ENCODE measurements at regions not wholly inside any gene's neighbourhood (a gene's known extent, or its start where the extent isn't known, plus 50 kb on each side); places are given as distances from the start of the nearest gene placed in this dataset.
"Not testable (repeated sequence)": the region's sequence is repeated elsewhere in the genome, so short reads cannot be mapped to it uniquely, and the experiment has no call there.

GRCh38 chr18:51345848-51346391, 148.4 kb upstream of the MEX3C start:
- Mint-ChIP-seq H3K36me3 (no peaks in the 10 kb centered on the region), H3K9me3 (ENCODE audit: low read depth) (no peaks in the 10 kb centered on the region), H3K4me1 (no peaks in the 10 kb centered on the region), H3K27ac (no peak overlapping the region), H3K4me3 (no peak overlapping the region), H3K27me3 (peaks cover 34% of the 10 kb centered on the region)
- DNase-seq, result no peak
- ATAC-seq, result no peak
- CTCF ChIA-PET, result no interaction called here

DNA sequence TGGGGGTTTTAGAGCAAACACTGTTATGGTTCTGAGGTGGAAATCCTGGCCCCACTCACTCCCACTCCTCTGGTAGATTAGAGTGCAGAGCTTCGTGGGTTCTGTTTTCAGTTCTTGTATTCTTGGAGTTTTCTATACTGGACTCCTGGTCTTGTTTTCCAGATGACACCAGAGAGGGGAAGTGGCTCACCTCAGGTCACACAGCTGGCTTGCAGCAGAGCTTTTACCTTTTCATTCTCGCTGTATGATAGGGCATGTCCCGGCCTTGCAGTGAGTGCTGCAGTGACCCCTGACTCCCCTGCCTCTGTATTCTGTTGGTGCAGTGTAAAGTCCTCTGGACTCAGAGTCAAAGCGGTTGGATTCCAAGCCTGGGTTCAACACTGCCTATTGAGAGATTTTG, 148.9 kb upstream of the MEX3C start:
- ATAC-seq (no peak), DNase-seq (no peak)
- CTCF ChIA-PET, result no interaction called here
- Mint-ChIP-seq H3K36me3 (no peaks in the 10 kb centered on the region), H3K27me3 (peaks cover 39% of the 10 kb centered on the region), H3K9me3 (ENCODE audit: low read depth) (no peaks in the 10 kb centered on the region), H3K27ac (no peak overlapping the region), H3K4me3 (no peak overlapping the region), H3K4me1 (no peaks in the 10 kb centered on the region)

GRCh38 chr18:51350081-51350480, 152.6 kb upstream of the MEX3C start:
- no peaks in the 10 kb centered on the region for H3K9me3 Mint-ChIP-seq (ENCODE audit: low read depth)
- no peaks in the 10 kb centered on the region for H3K36me3 Mint-ChIP-seq
- DNase-seq (no peak), ATAC-seq (no peak)
- CTCF ChIA-PET, result no interaction called here
- no peaks in the 10 kb centered on the region for H3K4me1 Mint-ChIP-seq
- H3K4me3 Mint-ChIP-seq, result no peak overlapping the region
- H3K27ac Mint-ChIP-seq, result no peak overlapping the region
- peaks cover 64% of the 10 kb centered on the region for H3K27me3 Mint-ChIP-seq

- Mint-ChIP-seq H3K4me1 (peaks cover 5% of the 10 kb centered on the region), H3K27me3 (peaks cover 53% of the 10 kb centered on the region)
Observed at GRCh38 chr18:51355841-51356240, 158.4 kb upstream of the MEX3C start.

DNA sequence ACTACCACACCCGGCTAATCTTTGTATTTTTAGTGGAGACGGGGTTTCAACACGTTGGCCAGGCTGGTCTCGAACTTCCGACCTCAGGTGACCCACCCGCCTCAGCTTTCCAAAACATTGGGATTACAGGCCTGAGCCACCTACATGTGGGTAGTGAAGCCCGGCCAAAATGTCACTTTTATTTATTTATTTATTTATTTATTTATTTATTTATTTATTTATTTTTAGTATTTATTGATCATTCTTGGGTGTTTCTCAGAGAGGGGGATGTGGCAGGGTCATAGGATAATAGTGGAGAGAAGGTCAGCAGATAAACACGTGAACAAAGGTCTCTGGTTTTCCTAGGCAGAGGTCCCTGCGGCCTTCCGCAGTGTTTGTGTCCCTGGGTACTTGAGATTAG, 162.8 kb upstream of the MEX3C start:
- H3K27ac Mint-ChIP-seq; ATAC-seq; CTCF ChIA-PET; H3K4me3 Mint-ChIP-seq; H3K9me3 Mint-ChIP-seq (ENCODE audit: low read depth); DNase-seq; H3K36me3 Mint-ChIP-seq: not testable (repeated sequence)
- H3K4me1 Mint-ChIP-seq, result peaks cover 24% of the 10 kb centered on the region
- H3K27me3 Mint-ChIP-seq, result peaks cover 21% of the 10 kb centered on the region

More at GRCh38 chr18:51355841-51356240, 158.4 kb upstream of the MEX3C start:
- H3K4me3 Mint-ChIP-seq, result no peak overlapping the region
- H3K9me3 Mint-ChIP-seq (ENCODE audit: low read depth), result no peaks in the 10 kb centered on the region
- H3K27ac Mint-ChIP-seq, result no peak overlapping the region
- CTCF ChIA-PET, result no interaction called here
- no peak for DNase-seq
- H3K36me3 Mint-ChIP-seq, result peaks cover under 1% of the 10 kb centered on the region
- ATAC-seq, result no peak

DNA sequence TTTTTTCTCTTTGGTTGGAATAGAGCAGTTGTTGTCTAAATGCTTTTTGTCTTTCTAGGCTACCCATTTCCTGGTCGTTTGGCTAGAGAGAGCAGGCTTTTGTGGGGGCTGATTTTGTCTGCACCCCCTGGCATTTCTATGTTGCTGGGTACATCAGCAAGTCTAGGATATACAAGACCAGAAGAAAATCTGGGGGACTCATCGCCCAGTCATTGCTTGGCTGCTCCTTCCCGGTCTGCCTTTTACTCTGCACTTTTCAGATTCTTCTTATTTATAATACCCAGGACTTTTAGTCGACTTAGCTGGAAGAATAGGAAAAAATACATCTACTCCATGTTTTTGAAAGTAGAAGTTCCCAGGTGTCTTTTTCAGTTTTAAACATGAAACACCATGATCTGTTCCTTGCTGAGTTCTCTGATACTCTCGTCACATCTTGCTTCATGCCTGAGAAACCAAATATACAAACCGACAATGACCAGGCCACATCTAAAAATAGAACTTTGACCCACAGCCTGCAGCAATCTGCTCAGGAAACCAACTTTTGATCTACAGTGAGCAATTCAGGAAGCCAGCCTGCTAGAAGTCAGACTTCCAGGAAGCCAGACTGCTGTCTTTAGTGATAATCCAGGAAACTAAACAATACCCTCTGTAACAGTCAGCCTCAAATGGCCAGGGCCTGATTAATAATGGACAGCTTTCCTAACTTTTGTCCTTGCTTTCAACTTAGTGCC, 163.8 kb upstream of the MEX3C start:
- Mint-ChIP-seq H3K9me3 (ENCODE audit: low read depth) (no peaks in the 10 kb centered on the region), H3K27ac (peak overlapping the region; percentile 77), H3K27me3 (peaks cover 15% of the 10 kb centered on the region), H3K4me1 (peaks cover 24% of the 10 kb centered on the region), H3K4me3 (no peak overlapping the region), H3K36me3 (peaks cover 1% of the 10 kb centered on the region)
- CTCF ChIA-PET, result no interaction called here
- peak; percentile 81 for ATAC-seq
- DNase-seq, result peak; percentile 65

DNA sequence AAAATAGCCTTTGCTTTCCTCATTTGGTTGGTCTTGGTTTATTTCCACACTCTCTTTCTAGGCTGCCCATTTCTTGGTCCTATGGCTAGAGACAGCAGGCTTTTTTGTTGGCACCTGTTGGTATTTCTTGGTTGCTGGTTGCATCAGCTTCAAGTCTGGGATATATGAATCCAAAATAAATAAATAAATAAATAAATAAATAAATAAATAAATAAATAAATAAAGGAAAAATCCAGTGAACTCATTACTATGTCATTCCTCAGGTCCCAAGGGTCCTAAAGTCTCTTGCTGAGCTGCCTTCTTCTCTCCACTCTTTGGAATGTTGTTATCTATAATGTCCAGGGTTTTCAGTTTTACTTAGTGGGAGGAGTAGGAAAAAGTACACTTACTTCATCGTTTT, 165.9 kb upstream of the MEX3C start:
- CTCF ChIA-PET, result no interaction called here
- no peak overlapping the region for H3K4me3 Mint-ChIP-seq
- DNase-seq, result no peak
- ATAC-seq, result no peak
- no peaks in the 10 kb centered on the region for H3K9me3 Mint-ChIP-seq (ENCODE audit: low read depth)
- peaks cover 24% of the 10 kb centered on the region for H3K4me1 Mint-ChIP-seq
- H3K27ac Mint-ChIP-seq, result no peak overlapping the region
- peaks cover 1% of the 10 kb centered on the region for H3K36me3 Mint-ChIP-seq
- peaks cover 22% of the 10 kb centered on the region for H3K27me3 Mint-ChIP-seq

- Mint-ChIP-seq H3K27ac (no peak overlapping the region), H3K9me3 (ENCODE audit: low read depth) (peaks cover 4% of the 10 kb centered on the region), H3K4me1 (peaks cover 3% of the 10 kb centered on the region), H3K27me3 (peaks cover 62% of the 10 kb centered on the region), H3K36me3 (no peaks in the 10 kb centered on the region), H3K4me3 (no peak overlapping the region)
- DNase-seq (no peak), ATAC-seq (no peak)
- CTCF ChIA-PET, result no interaction called here
Observed at GRCh38 chr18:51370996-51371395, 173.5 kb upstream of the MEX3C start.

DNA sequence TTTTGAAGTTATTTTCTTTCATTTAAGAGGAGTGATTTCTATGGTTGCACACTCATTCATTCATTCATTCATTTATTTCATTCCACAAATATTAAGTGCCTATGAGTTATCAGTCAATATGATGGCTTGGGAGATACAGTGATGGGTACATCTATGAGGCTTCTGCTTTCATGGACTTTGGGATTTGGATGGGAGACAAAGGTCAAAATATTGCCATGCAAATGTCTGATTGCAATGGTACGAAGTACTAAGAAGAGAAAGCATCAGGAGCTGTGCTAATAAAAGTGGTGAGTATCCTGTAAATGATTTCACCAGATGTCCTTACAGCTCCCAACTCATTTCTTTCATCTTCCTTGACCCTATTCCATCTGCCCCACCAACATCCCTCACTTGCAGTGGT, 174.4 kb upstream of the MEX3C start:
- H3K4me3 Mint-ChIP-seq, result no peak overlapping the region
- H3K27ac Mint-ChIP-seq, result no peak overlapping the region
- peaks cover 3% of the 10 kb centered on the region for H3K4me1 Mint-ChIP-seq
- ATAC-seq (no peak), DNase-seq (no peak)
- peaks cover 70% of the 10 kb centered on the region for H3K27me3 Mint-ChIP-seq
- peaks cover 4% of the 10 kb centered on the region for H3K9me3 Mint-ChIP-seq (ENCODE audit: low read depth)
- no peaks in the 10 kb centered on the region for H3K36me3 Mint-ChIP-seq
- CTCF ChIA-PET, result no interaction called here

- H3K4me1 Mint-ChIP-seq, result no peaks in the 10 kb centered on the region
- no peaks in the 10 kb centered on the region for H3K9me3 Mint-ChIP-seq (ENCODE audit: low read depth)
- peaks cover 14% of the 10 kb centered on the region for H3K27me3 Mint-ChIP-seq
- no peak overlapping the region for H3K27ac Mint-ChIP-seq
- ATAC-seq (no peak), DNase-seq (no peak)
- CTCF ChIA-PET, result no interaction called here
- no peaks in the 10 kb centered on the region for H3K36me3 Mint-ChIP-seq
- no peak overlapping the region for H3K4me3 Mint-ChIP-seq
Observed at GRCh38 chr18:51382081-51382480, 184.6 kb upstream of the MEX3C start.

DNA sequence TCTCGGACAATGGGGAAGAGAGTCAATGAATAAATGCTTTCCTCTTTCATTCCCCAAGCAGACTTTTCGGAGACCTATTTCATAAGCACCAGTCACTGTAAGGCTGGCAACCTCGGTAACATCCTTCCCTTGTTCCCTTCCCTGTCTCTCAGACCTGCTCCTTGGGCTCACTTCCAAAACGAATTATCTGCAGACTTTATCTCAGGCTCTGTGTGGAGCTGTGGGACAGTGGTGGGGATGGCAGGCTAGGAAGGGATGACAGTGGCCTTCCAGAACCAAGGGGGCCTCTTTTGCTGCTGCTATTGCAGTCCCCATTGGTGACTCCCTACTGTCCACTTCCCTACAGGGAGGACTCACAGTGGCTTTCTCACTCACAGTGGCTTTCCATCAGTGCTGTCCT, 185.6 kb upstream of the MEX3C start:
- Mint-ChIP-seq H3K4me3 (no peak overlapping the region), H3K4me1 (no peaks in the 10 kb centered on the region), H3K36me3 (no peaks in the 10 kb centered on the region), H3K27me3 (peaks cover 20% of the 10 kb centered on the region), H3K9me3 (ENCODE audit: low read depth) (no peaks in the 10 kb centered on the region), H3K27ac (no peak overlapping the region)
- ATAC-seq (no peak), DNase-seq (no peak)
- CTCF ChIA-PET, result no interaction called here

GRCh38 chr18:51383711-51384110, 186.2 kb upstream of the MEX3C start:
- H3K9me3 Mint-ChIP-seq (ENCODE audit: low read depth), result no peaks in the 10 kb centered on the region
- H3K4me1 Mint-ChIP-seq, result no peaks in the 10 kb centered on the region
- CTCF ChIA-PET, result no interaction called here

DNA sequence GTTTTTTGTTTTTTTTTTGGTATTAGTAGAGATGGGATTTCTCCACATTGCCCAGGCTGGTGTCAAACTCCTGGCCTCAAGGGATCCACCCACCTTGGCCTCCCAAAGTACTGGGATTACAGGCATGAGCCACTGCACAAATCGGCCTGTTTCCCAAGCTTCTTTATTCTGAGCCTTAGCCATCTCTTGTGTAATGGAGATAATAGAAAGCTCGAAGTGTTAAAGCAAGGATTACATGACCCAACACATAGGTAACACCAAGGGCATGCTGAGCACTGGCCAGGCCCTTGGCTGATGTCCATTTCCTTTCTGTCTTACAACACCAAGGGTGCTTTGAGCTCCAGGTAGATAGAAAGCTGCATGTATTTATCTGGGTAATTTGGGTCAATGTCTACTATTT, 187.8 kb upstream of the MEX3C start:
- H3K36me3 Mint-ChIP-seq, result no peaks in the 10 kb centered on the region
- ATAC-seq (no peak), DNase-seq (no peak)
- H3K9me3 Mint-ChIP-seq (ENCODE audit: low read depth), result no peaks in the 10 kb centered on the region
- no peak overlapping the region for H3K4me3 Mint-ChIP-seq
- no peaks in the 10 kb centered on the region for H3K4me1 Mint-ChIP-seq
- CTCF ChIA-PET, result interaction anchor here (1.1 to 1.5 kb wide), 4 partner anchors 46 to 275 kb away, joined by 3 to 6 read pairs (median 4); no protein-coding TSS in a partner anchor
- H3K27me3 Mint-ChIP-seq, result peaks cover 22% of the 10 kb centered on the region
- H3K27ac Mint-ChIP-seq, result no peak overlapping the region

More at GRCh38 chr18:51383711-51384110, 186.2 kb upstream of the MEX3C start:
- DNase-seq (no peak), ATAC-seq (no peak)
- H3K27me3 Mint-ChIP-seq, result peaks cover 22% of the 10 kb centered on the region
- no peak overlapping the region for H3K27ac Mint-ChIP-seq
- H3K36me3 Mint-ChIP-seq, result no peaks in the 10 kb centered on the region
- H3K4me3 Mint-ChIP-seq, result no peak overlapping the region

DNA sequence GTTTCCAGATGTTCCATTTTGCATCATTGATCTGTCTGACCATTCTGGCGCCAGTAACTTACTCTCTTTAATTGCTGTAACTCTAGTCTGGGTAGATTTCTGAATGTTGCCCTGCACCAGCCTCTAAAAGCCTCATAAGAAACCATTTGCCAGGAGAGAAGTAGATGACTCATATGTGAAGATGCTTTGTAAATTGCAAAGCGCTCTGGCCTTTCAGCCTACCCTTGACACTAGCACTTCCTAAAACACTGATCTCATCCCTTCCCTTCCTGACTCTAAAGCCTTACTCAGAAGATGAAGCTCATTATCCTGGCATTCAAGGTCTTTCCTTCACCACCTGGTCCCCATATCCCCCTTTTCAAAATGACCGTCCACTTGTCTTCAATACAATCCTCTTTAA, 193.2 kb upstream of the MEX3C start:
- H3K27me3 Mint-ChIP-seq, result peaks cover 40% of the 10 kb centered on the region
- H3K9me3 Mint-ChIP-seq (ENCODE audit: low read depth), result no peaks in the 10 kb centered on the region
- no peaks in the 10 kb centered on the region for H3K36me3 Mint-ChIP-seq
- H3K4me3 Mint-ChIP-seq, result no peak overlapping the region
- no peak for DNase-seq
- ATAC-seq, result no peak
- no peaks in the 10 kb centered on the region for H3K4me1 Mint-ChIP-seq
- no peak overlapping the region for H3K27ac Mint-ChIP-seq
- CTCF ChIA-PET, result no interaction called here

All from activated CD8-positive, alpha-beta memory T cell treated with anti-CD3 and anti-CD28 coated beads, Interleukin-2, amount 10 ng/mL, durations not matched to agents 7 days and 5 days (primary cell).